ENCODE measurements at regions not wholly inside any gene's neighbourhood (a gene's known extent, or its start where the extent isn't known, plus 50 kb on each side); places are given as distances from the start of the nearest gene placed in this dataset.
"Not testable (repeated sequence)": the region's sequence is repeated elsewhere in the genome, so short reads cannot be mapped to it uniquely, and the experiment has no call there.

- DNase-seq: no peak
These were observed 60.0 kb downstream of the DMAC1 start for GRCh38 chr9:7739595-7739994.

DNA sequence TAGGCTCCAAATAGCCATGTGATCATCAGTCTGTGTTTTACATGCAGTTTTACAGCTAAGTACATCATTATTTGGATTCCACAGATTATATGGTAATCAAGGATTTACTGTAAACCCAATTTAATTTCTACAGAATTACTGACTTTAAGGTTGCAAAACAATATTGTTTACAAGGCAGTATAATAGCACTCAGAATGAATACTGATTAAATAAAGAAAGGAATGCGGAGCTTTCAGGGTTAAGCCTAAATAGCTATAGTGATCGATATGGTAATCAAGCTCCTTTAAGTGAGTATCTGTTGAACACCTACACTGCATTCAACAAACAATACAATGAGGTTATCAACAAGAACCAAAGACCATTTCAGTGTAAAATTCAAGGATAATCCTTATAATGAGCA, 64.3 kb downstream of the DMAC1 start:
- no peak for DNase-seq

DNA sequence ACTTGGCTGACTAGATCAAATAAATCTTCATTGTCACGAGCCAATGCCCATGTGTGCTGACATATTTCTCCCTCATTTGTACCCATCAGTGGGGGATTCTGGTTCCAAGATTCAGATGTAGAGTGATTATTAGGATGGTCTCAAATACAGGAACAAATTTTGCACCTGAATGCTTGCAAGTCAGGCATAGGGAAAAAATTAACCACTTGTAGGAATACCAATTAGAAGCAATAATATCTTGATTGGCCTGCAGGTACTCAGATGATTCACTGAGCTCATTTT, 69.5 kb downstream of the DMAC1 start:
- DNase-seq: no peak

DNA sequence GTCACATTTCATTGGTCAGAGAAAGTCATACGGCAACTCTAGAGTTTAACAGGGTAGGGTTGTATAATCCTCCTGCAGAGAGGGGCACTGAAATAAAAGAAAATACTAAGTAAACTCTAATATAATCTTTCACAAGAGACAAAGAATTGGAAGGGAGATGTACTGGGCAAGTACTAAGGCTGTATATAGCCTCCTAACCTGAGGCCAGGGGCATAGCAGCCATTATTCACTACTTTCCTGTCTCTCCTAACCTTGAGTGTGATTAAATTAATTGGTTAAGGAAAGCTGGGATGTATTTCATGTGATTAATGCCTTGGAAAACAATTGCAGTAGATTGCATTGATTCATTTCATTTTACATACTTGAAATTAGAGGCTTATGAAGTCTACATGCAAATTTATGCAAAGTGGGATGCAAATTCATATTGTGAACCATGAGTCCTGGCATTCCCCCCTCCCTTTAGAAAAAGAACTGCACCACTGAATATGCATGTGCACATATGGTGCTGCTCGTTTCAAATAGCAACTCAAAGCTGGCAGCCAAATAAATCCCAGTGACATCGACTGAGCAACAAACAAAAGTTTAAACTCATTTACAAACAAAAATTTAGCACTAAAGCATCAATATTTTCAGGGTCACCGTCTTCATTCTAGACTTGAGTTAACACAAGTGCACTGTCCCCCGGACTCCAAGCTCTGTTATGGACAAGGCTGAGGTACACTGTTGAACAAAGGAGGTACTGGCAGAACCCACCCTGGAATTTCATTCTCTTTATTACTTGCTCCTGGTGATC, 70.0 kb downstream of the DMAC1 start:
- DNase-seq: no peak

DNA sequence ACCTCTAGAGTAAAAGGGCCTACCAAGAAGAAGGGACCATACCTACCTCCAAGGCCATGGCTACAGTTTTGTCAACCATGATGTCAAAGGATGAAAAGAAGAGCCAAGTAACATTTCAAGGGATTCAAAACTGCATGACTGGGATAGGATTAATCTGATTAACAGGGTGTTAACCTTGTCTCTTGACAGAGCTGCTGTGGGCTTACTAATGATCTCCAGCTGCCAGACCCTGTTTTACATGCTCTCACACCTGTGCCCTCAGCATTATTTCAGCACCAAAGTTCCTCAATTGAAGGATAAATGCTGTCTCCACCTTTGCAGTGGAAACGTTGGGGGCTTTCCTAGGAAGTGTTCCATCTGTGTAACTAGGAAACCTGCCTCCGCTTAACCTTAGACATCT, 78.3 kb downstream of the DMAC1 start:
- DNase-seq: no peak

DNA sequence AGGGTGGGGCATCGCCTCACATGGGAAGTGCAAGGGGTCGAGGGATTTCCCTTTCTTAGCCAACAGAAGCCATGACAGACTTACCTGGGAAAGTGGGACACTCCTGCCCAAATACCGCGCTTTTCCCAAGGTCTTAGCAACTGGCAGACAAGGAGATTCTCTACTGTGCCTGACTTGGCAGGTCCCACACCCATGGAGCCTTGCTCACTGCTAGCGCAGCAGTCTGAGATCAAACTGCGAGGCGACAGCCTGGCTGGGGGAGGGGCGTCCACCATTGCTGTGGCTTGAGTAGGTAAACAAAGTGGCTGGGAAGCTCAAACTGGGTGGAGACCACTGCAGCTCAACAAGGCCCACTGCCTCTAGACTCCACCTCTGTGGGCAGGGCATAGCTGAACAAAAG, 86.5 kb downstream of the DMAC1 start:
- not testable (repeated sequence) for DNase-seq

GRCh38 chr9:7710686-7711085, 88.9 kb downstream of the DMAC1 start:
- no peak for DNase-seq

DNA sequence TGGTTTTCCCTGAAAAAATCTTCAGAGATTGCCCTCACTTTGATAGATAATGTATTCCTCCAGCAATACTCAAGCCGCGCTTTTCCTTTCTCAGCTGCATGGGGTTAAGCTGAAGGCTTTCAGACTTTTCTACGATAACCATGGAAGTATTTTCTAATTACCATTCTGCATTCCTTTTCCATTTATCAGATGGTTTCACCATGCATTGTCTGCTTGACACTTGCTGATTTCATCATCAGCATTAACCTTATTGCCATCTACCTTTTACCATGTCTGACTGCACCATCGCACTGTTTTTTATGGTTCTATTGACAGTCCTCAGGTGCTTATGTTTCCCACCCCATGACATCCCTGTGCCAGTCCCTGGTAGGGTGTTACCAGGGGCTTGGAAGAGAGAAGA, 91.6 kb downstream of the DMAC1 start:
- no peak for DNase-seq

DNA sequence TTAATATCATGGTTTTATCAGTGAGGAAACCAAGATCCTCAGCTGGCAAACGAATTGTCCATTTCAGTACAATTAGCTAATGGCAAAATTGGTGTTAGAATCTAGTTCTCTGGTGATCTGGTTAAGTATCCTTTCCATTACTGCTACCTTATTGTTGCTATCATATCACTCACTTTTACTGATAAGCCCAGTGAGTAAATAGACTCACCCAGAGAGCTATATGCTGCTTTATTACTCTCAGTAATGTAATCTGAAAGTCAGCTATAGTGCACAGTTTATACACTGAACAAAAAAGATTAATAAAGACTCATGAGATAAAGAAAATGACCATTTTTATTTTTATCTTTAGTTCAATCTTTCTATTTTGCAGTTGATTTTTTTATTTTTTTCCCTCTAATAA, 95.0 kb downstream of the DMAC1 start:
- no peak for DNase-seq

GRCh38 chr9:7691909-7692308, 107.7 kb downstream of the DMAC1 start:
- DNase-seq: no peak

- no peak for DNase-seq
These were observed 109.6 kb downstream of the DMAC1 start for GRCh38 chr9:7690014-7690413.

- DNase-seq: no peak
These were observed 111.0 kb downstream of the DMAC1 start for GRCh38 chr9:7688626-7689025.

- DNase-seq: no peak
These were observed 122.9 kb downstream of the DMAC1 start for GRCh38 chr9:7676609-7677156.

GRCh38 chr9:7671847-7672246, 127.7 kb downstream of the DMAC1 start:
- DNase-seq: no peak

DNA sequence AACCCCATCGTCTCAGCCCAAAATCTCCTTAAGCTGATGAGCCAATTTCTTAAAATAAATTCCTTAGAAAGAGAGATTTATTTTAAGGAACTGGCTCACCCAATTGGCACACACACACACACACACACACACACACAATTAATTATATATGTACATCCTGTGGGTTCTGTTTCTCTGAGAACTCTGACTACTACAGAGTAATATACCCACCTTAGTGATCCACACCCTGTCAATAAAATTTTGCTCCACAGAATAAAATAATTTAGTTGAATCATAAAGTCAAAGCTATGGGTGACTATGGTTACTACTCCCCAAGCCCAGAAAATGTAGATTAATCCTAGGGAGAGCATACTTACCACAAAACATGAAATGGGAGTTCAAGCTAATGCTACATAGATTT, 131.0 kb downstream of the DMAC1 start:
- no peak for DNase-seq

- DNase-seq: no peak
These were observed 133.7 kb downstream of the DMAC1 start for GRCh38 chr9:7665874-7666273.

- no peak for DNase-seq
These were observed 139.8 kb downstream of the DMAC1 start for GRCh38 chr9:7659766-7660165.

- no peak for DNase-seq
These were observed 142.9 kb downstream of the DMAC1 start for GRCh38 chr9:7656636-7657035.

GRCh38 chr9:7653262-7653661, 146.3 kb downstream of the DMAC1 start:
- no peak for DNase-seq

GRCh38 chr9:7640231-7640630, 159.3 kb downstream of the DMAC1 start:
- no peak for DNase-seq

GRCh38 chr9:7639471-7639870, 160.1 kb downstream of the DMAC1 start:
- no peak for DNase-seq

GRCh38 chr9:7636838-7637467, 162.6 kb downstream of the DMAC1 start:
- DNase-seq: no peak

DNA sequence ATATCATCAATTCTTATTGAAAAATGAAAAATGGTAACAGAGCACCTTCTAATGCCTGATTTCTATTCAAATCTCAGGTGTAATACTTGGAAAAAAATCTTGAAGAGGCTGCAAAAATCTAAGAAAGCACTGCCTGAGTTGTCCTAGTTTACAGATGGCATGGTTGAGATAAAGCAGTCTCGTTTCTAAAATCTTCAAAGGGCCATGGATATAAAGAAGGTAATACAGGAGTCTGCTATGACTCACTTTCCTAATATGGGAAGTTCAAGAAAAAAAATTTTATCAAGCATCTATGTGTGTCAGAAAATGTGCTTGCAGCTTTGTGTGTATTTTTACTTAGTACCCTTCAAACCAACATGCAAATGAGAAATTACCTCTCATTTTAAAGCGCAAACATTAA, 163.3 kb downstream of the DMAC1 start:
- DNase-seq: no peak

DNA sequence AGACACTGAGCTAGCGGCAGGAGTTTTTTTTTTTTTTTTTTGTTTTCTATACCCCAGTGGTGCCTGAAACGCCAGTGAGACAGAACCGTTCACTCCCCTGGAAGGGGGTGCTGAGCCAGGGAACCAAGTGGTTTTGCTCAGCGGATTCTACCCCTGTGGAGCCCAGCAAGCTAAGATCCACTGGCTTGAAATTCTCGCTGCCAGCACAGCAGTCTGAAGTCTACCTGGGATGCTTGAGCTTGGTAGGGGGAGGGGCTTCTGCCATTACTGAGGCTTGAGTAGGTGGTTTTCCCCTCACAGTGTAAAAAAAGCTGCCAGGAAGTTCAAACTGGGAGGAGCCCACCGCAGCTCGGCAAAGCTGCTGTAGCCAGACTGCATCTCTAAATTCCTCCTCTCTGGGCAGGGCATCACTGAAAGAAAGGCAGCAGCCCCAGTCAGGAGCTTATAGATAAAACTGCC, 173.0 kb downstream of the DMAC1 start:
- DNase-seq: not testable (repeated sequence)

GRCh38 chr9:7622481-7622880, 177.1 kb downstream of the DMAC1 start:
- DNase-seq: no peak

All from RPMI8226 (cell line).